Activated CD4-positive, alpha-beta T cell treated with anti-CD3 and anti-CD28 coated beads for 36 hours (primary cell): ENCODE measurements at regions not wholly inside any gene's neighbourhood (a gene's known extent, or its start where the extent isn't known, plus 50 kb on each side); places are given as distances from the start of the nearest gene placed in this dataset.

Experiments used
- ATAC-seq: fragments of 200-7000 bp; cut with Tn5 transposase; one replicate; pipeline ENCODE4 v1.10.0; 2021; ENCODE audit warnings: mild to moderate bottlenecking, moderate library complexity
- CTCF ChIA-PET: fragments of 350-600 bp; sonication (Branson Sonifier 250); formaldehyde crosslinking; loops from one replicate; lab custom pipeline; 2021; ENCODE audit warnings: antibody characterized with exemption; lab: Charles Lee
- POLR2A ChIA-PET: fragments of 350-600 bp; sonication (Branson Sonifier 250); formaldehyde crosslinking; loops from one replicate; lab custom pipeline; 2021; ENCODE audit warnings: antibody characterized with exemption, inconsistent platforms; lab: Charles Lee
- DNase-seq: peaks from one replicate; pipeline ENCODE4 v3.0.0-alpha.2; 2020
- H3K27ac Mint-ChIP-seq: one replicate; pipeline ENCODE4 v1.8.0; 2021; ENCODE audit warnings: mixed read lengths
- H3K27me3 Mint-ChIP-seq: one replicate; pipeline ENCODE4 v1.8.0; 2021; ENCODE audit warnings: mixed read lengths
- H3K36me3 Mint-ChIP-seq: one replicate; pipeline ENCODE4 v1.8.0; 2021; ENCODE audit warnings: low read depth, mixed read lengths
- H3K4me1 Mint-ChIP-seq: one replicate; pipeline ENCODE4 v1.8.0; 2021; ENCODE audit warnings: mixed read lengths
- H3K4me3 Mint-ChIP-seq: one replicate; pipeline ENCODE4 v1.8.0; 2021; ENCODE audit warnings: mild to moderate bottlenecking, moderate library complexity, mixed read lengths
- H3K9me3 Mint-ChIP-seq: one replicate; pipeline ENCODE4 v1.8.0; 2021; ENCODE audit warnings: low read depth, mixed read lengths
- intact Hi-C, 2 experiments: fragments of 100-400 bp; cut with DNase I in 1 of 2; cut with micrococcal nuclease in 1 of 2; formaldehyde crosslinking; loops; one replicate each; pipeline versions ENCODE4 v1.14.2 to v1.15.1; 2022 to 2024; cut with DNase I, micrococcal nuclease

DNA sequence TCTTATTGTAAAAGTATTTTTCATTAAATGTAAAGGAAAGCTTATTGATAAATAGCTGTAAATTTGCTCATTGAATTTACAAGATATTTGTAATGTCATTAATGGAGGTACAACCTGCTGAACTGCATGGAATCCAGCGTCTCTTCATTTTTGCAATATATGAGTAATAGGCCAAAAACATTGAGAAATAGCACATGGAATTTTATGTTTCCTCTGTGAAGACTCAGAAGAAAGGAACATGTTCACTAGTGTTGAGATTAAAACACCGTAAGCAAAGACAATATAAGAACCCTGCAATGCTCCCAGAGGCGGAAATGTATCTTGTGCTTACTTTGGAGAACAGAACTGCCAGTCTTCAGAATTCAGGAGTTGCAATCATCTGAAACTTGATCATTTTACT lies 167.6 kb downstream of the ALDH1A2 start:
- Mint-ChIP-seq H3K27ac (no peak overlapping the region), H3K36me3 (no peaks in the 10 kb centered on the region), H3K4me1 (no peaks in the 10 kb centered on the region), H3K4me3 (no peak overlapping the region), H3K27me3 (peaks cover 5% of the 10 kb centered on the region), H3K9me3 (no peaks in the 10 kb centered on the region)
- intact Hi-C loops: no loop called here
- CTCF ChIA-PET: no interaction called here
- POLR2A ChIA-PET: no interaction called here
- DNase-seq (no peak), ATAC-seq (no peak)

DNA sequence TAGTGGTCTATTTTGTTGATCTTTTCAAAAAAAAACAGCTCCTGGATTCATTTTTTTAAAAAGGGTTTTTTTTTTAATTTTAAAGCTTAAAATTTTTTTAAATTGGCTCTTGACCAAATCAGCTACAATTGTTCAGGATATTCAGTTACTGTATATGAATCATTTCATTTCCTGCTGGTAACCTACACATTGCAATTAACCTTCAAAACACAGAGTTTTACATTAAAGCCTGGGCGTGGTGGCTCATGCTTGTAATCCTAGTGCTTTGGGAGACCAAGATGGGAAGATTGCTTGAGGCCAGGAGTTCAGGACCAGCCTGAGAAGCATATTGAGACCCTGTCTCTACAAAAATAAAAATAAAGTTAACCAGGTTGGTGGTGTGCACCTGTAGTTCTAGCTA lies 163.4 kb downstream of the ALDH1A2 start:
- DNase-seq (no peak), ATAC-seq (no peak)
- no peaks in the 10 kb centered on the region for H3K4me1 Mint-ChIP-seq
- CTCF ChIA-PET: no interaction called here
- intact Hi-C loops: no loop called here
- H3K4me3 Mint-ChIP-seq: no peak overlapping the region
- POLR2A ChIA-PET: no interaction called here
- H3K9me3 Mint-ChIP-seq: no peaks in the 10 kb centered on the region
- H3K36me3 Mint-ChIP-seq: no peaks in the 10 kb centered on the region
- peaks cover 10% of the 10 kb centered on the region for H3K27me3 Mint-ChIP-seq
- no peak overlapping the region for H3K27ac Mint-ChIP-seq
